Stimulated activated CD8-positive, alpha-beta memory T cell treated with anti-CD3 and anti-CD28 coated beads, Interleukin-12 subunit alpha, Interleukin-12 subunit beta, amount 100 ng/mL, for 24 hours (primary cell): ENCODE measurements at regions not wholly inside any gene's neighbourhood (a gene's known extent, or its start where the extent isn't known, plus 50 kb on each side); places are given as distances from the start of the nearest gene placed in this dataset.
"Not testable (repeated sequence)": the region's sequence is repeated elsewhere in the genome, so short reads cannot be mapped to it uniquely, and the experiment has no call there.

Source experiments
- DNase-seq: peaks from one replicate; pipeline ENCODE4 v3.0.0-alpha.2; 2020; ENCODE audit errors: extremely low read depth

- DNase-seq = not testable (repeated sequence)
These were observed 62.2 kb upstream of the ANKRD55 start for GRCh38 chr5:56295311-56295710.

DNA sequence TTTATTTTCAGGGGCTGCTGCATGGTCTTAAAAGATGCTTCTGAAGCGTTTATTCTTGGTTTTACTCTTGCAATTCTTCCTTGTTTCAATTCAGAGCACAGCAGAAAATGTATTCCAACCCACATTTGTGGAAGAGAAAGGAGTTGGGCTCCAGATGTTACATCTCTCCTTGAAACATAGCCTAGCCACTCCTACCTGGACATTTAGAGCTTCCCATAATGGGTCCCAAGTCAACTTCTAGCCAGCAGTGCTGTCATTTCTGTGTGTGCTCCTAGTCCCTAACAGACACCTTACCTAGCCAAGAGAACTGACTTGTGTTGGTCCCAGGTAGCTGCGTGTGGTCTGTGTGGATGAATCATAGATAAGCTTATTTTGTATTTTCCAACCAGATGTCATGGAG lies 61.2 kb upstream of the ANKRD55 start:
- no peak for DNase-seq

GRCh38 chr5:56292874-56293273 lies 59.7 kb upstream of the ANKRD55 start:
- DNase-seq = not testable (repeated sequence)

GRCh38 chr5:56291661-56292374 lies 58.7 kb upstream of the ANKRD55 start:
- DNase-seq = no peak

- DNase-seq = no peak
These were observed 58.0 kb upstream of the ANKRD55 start for GRCh38 chr5:56291079-56291643.

DNA sequence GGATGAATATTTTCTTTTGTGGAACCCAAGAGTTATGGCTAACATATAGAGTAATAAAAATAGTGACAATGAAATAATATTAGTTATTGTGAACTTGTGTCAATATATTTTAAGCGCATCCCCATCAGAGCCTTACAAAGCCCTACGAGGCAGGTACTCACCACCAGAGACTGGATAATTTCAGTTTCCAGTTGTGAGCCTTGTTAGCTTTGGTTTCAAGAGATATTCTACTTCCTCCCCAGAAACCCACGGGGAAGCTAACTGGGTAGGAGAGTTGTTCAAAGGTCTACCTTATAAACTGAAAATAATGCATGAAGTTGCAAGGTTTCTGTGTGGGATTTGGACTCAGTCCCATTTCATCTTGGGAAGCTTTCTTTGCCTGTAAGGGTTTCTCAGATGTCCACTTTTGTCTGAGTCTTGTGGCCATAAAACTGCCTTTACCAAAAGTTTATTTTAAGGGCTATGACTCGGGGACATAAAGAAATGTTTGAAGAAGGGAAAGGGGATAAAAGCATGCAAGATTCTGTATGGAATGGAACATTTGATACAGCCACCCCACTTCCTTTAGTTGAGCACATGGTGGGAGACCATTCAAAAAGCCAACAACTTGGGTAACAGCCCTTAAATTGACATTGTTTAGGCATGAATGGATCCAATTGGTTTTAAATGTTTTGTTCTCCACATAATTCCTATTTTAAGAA lies 57.4 kb upstream of the ANKRD55 start:
- no peak for DNase-seq

- DNase-seq = no peak
These were observed 56.5 kb upstream of the ANKRD55 start for GRCh38 chr5:56289602-56289987.

DNA sequence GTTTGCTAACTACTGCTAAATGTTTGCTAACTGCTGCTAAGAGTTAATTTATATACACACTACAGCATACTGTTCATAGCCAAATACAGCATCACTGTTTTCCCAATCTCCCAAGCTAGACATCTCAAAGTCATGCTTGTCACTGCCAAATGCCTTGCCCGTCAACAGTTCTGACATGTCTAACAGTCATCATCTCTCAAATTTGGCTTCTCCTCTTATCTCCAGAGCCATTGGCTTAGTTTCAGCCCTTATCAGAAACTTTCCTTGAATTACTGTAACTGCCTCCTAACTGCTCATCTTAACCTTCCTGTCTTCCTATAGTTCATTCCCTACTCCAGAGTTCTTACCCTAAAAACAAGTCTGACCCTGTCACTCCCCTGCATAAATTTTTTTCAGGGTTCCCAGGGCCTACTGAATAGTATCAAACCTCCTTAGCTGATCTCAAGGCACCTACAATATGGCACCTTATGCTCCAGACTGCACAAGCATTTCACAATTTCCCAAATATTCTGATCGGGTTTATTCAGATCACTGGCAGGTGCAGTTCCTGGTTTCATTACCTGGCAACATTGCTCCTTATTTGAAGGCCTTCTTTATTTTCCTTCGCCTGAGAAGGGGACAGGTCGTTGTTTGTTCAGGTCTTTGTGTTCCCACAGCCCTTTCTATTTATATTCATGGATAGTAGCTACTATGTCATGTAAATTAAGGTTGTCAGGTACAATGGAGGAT lies 55.9 kb upstream of the ANKRD55 start:
- DNase-seq = no peak

- DNase-seq = no peak
These were observed 53.1 kb upstream of the ANKRD55 start for GRCh38 chr5:56286015-56286884.

- DNase-seq = no peak
These were observed 49.8 kb upstream of the ANKRD55 start for GRCh38 chr5:56282951-56283350.
